Coronary artery (tissue), 2 donors: ENCODE measurements at regions not wholly inside any gene's neighbourhood (a gene's known extent, or its start where the extent isn't known, plus 50 kb on each side); places are given as distances from the start of the nearest gene placed in this dataset.

ENCODE experiments used
- DNase-seq: peaks from one replicate; pipeline ENCODE4 v3.0.0-alpha.2; 2017; ENCODE audit warnings: low spot score
- H3K27ac ChIP-seq, 2 donors: fragments of 200-600 bp; sonication (generic); one replicate each; pipeline ENCODE4 v1.5.1; 2016 to 2019
- H3K4me3 ChIP-seq: fragments of 200-600 bp; sonication (generic); 2 replicates; pipeline ENCODE4 v1.5.1; 2016; ENCODE audit warnings: mild to moderate bottlenecking, moderate library complexity
- CTCF ChIP-seq: fragments of 200-600 bp; sonication (generic); IDR thresholded peaks from one replicate; pipeline ENCODE4 v1.5.1; 2019; ENCODE audit warnings: antibody characterized with exemption

DNA sequence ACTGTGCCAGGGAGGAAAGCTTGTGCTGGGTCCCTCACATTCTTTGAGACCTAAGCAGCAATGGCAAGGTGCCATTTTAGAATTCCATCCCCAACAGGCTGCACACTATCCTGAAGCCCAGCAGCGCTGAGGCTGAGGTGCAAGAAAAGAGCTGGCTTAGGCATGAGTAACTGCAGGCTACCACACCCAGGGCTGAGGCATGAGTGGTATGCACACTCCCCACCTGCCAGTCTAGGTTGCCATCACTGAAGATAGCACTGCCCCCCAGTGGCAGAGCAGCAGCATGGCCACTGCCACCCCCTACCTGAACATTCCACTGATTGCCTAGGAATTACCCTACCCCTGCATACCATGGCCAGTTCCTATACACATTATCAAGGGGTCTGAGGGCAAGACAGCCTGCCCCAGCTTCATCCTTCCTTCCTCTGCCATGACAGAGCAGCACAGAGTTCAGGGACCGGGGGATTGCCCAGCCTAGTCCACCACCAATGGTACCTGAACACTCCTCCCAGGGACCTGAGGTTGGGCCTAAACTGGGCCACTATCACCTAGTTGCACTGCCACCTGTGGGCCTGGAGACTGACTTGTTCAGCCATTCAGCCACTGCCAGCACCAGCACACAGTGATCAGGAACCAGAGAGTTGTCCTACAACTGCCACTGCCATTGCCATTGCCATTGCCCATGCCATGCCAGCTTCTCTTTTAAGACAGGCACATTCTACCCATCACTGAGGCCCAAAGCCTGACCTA, 129.8 kb downstream of the SATB1 start:
- no peak overlapping the region for H3K27ac ChIP-seq
- no peak overlapping the region for H3K4me3 ChIP-seq
- TF ChIP-seq CTCF, result no peak
- no peak for DNase-seq

DNA sequence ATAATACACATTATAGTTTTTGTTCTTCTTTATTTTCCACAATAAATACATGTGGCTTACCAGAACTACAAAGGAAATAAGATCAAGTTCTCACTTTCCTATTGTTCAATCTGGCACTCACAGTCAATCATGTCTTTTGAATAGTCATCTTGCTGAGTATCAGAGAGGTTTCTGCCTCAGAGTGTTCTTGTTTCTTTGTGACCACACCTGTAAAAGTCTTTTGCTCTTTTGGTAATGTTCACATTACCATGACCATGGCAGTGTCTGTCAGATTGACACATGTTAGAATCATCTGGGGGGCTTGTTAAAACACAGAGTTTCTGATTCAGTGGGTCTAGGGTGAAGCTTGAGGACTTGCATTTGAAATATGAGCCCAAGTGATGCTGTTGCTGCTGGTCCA, 135.0 kb downstream of the SATB1 start:
- H3K4me3 ChIP-seq, result no peak overlapping the region

DNA sequence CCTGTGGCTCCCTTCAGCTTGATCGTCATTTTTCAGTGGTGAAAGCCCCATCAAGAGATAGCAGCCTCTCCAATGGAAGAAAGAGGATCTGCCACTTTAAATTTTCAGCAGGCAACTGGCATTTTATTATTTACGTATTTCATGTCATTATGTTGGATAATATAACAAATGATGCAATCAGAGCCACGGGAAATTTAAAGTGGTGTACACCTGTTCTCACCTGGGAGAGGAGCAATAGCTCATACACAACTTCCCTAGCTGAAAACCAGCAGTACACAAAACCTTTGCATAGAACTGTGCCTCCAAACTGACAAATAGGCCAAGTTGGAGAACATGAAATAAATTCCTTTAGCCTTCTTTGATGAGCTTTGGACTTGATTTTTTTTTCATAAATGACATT, 136.9 kb downstream of the SATB1 start:
- no peak overlapping the region for H3K4me3 ChIP-seq
- no peak for TF ChIP-seq CTCF
- no peak overlapping the region for H3K27ac ChIP-seq
- DNase-seq, result no peak

More for the DNA sequence above, 135.0 kb downstream of the SATB1 start:
- TF ChIP-seq CTCF, result no peak
- no peak for DNase-seq
- H3K27ac ChIP-seq, result no peak overlapping the region

GRCh38 chr3:18284716-18285115, 140.4 kb downstream of the SATB1 start:
- no peak for DNase-seq
- H3K27ac ChIP-seq, result no peak overlapping the region

GRCh38 chr3:18283680-18284079, 141.5 kb downstream of the SATB1 start:
- H3K27ac ChIP-seq, result no peak overlapping the region
- DNase-seq, result no peak
- no peak overlapping the region for H3K4me3 ChIP-seq
- no peak for TF ChIP-seq CTCF

More at GRCh38 chr3:18284716-18285115, 140.4 kb downstream of the SATB1 start:
- no peak overlapping the region for H3K4me3 ChIP-seq
- TF ChIP-seq CTCF, result no peak

DNA sequence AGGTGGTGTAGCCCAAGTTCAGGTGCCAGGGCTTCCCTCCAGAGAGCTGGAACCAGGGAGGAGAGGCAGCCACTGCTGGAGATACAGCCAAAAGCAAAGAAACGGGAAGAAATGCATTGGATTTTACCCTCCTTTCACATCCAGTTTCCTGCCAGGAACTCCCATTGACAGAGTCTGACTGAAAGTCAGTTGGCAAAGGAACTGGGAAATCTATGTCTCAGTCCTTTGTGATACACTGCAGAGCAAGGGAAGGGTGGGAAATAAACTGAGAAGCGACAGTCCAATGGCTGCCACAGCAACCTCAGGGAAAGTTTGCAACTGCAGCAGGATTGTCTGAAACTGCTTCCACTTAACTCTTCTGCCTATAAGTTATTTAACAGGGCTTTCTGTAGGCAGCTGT, 142.6 kb downstream of the SATB1 start:
- no peak for TF ChIP-seq CTCF
- no peak for DNase-seq
- Histone ChIP-seq H3K4me3 (no peak overlapping the region), H3K27ac (no peak overlapping the region)

DNA sequence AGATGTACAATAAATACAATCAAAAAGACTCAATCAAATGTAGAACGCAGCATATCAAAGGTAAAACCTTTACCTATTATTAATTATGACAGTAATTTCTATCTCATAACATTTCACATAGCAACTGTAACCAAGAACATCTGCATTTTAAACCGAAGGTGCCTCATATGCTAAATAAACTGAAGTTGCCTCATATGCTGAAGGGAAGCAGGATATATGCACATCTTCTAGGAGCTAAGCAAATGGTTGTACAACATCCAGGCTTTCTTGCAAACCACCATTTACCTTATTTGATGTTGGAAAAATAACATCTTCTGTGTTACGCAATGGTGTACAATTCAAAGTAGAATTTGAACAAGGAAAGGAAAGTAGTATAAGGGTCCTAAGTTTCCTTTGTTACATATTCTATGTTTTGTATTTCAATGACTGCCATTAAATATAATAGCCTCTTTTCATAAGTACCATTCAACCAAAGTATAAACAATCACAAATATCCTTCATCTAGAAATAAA, 145.9 kb downstream of the SATB1 start:
- Histone ChIP-seq H3K4me3 (no peak overlapping the region), H3K27ac (no peak overlapping the region)
- no peak for TF ChIP-seq CTCF
- no peak for DNase-seq
